ENCODE measurements at regions not wholly inside any gene's neighbourhood (a gene's known extent, or its start where the extent isn't known, plus 50 kb on each side); places are given as distances from the start of the nearest gene placed in this dataset.
A peak's percentile ranks its signal among the peaks of the same experiment; 100 is the strongest.

DNA sequence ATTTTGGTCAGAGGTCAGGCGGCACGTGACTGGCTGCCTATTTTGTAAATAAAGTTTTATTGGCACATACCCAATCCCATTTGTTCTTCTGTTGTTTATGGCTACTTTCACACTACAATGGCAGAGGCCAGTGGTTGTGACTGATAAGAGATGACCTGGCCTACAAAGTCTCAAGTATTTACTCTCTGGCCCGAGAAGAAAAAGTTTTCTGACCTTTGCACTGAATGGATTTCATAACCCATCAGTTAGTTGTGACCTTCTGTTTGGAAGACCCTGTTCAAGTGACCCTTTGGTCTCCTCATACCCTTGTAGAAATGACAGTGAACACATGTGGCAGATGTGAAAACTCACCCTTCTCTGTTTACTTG, 121.4 kb upstream of the MGAT5 start:
- intact Hi-C loops (cut with micrococcal nuclease), result no loop called here
- ChIA-PET POLR2A (no interaction called here), CTCF (no interaction called here)
- no peak for DNase-seq
- Histone ChIP-seq H3K4me3 (ENCODE audit: low read length) (no peak overlapping the region), H3K4me1 (ENCODE audit: control insufficient read depth in 2 of 2, insufficient read depth in 2 of 2, low read length in 2 of 2) (peaks cover 11 to 24% of the 10 kb centered on the region in 2 donors), H3K27ac (ENCODE audit: low read depth, low read length) (no peak overlapping the region), H3K9me3 (ENCODE audit: control insufficient read depth in 2 of 3, low read length in 3 of 3) (no peaks in the 10 kb centered on the region), H3K36me3 (ENCODE audit: control insufficient read depth in 2 of 3, insufficient read depth in 3 of 3, low read length in 3 of 3) (no peaks in the 10 kb centered on the region), H3K27me3 (ENCODE audit: control insufficient read depth in 2 of 2, insufficient read depth in 2 of 2, low read length in 2 of 2) (no peaks in the 10 kb centered on the region)
- no peak overlapping the region for H3K27ac Mint-ChIP-seq
- no peak for ATAC-seq
- peaks cover 0 to 21% (median 16%) of the 10 kb centered on the region in 5 donors for H3K36me3 Mint-ChIP-seq
- H3K9me3 Mint-ChIP-seq, result peaks cover 0 to 2% (median 0%) of the 10 kb centered on the region in 11 donors
- no peak overlapping the region for H3K4me3 Mint-ChIP-seq
- peaks cover 0 to 2% (median 0%) of the 10 kb centered on the region in 5 donors for H3K27me3 Mint-ChIP-seq
- peaks cover 35 to 84% (median 78%) of the 10 kb centered on the region in 7 donors for H3K4me1 Mint-ChIP-seq

DNA sequence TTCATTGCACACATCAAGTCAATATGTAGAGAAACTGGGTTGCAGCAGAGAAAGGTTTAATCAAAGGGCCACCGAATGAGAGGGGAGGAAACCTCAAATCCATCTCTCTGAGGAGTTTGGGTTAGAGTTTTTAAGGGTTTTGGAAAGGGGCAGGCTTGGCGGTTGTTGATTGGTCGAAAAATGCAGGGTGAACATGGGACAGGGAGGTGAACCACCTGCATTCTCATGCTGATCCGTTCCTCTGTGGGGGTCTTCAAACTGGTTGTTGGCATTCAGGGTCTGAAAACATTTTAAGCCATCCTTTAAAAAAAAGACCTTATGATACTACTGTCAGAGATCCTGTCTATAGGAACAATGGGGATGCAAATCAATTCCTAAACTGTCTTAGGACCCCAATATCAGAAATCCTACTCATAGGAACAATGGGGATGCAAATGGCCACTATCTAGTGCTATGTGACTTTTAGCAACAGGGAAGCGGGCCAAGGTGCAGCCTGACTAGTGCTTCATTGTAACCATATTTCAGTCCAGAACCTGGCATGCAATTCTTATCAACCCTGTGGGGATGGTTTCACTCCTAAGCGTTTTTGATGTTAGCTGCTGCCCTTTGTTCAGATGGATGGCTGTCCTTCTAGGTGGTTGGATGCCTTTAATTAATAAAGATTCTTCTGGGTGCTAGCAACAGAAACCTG, 120.1 kb upstream of the MGAT5 start:
- H3K27me3 Mint-ChIP-seq, result no peaks in the 10 kb centered on the region
- Histone ChIP-seq H3K4me1 (ENCODE audit: control insufficient read depth in 2 of 2, insufficient read depth in 2 of 2, low read length in 2 of 2) (peaks cover 5 to 30% of the 10 kb centered on the region in 2 donors), H3K4me3 (ENCODE audit: low read length) (no peak overlapping the region), H3K9me3 (ENCODE audit: control insufficient read depth in 2 of 3, low read length in 3 of 3) (no peaks in the 10 kb centered on the region), H3K27ac (ENCODE audit: low read depth, low read length) (no peak overlapping the region), H3K36me3 (ENCODE audit: control insufficient read depth in 2 of 3, insufficient read depth in 3 of 3, low read length in 3 of 3) (no peaks in the 10 kb centered on the region), H3K27me3 (ENCODE audit: control insufficient read depth in 2 of 2, insufficient read depth in 2 of 2, low read length in 2 of 2) (no peaks in the 10 kb centered on the region)
- DNase-seq, result no peak
- ChIA-PET CTCF (no interaction called here), POLR2A (interaction anchor here (0.7 to 1.2 kb wide), 2 partner anchors 13 to 16 kb away, joined by 3 to 5 read pairs; no protein-coding TSS in a partner anchor)
- H3K27ac Mint-ChIP-seq, result peak overlapping the region in 4 of 9 donors; percentile 1 to 43 (median 6)
- ATAC-seq, result no peak
- H3K36me3 Mint-ChIP-seq, result peaks cover 0 to 21% (median 14%) of the 10 kb centered on the region in 5 donors
- peaks cover 33 to 87% (median 81%) of the 10 kb centered on the region in 7 donors for H3K4me1 Mint-ChIP-seq
- H3K9me3 Mint-ChIP-seq, result peaks cover 0 to 2% (median 0%) of the 10 kb centered on the region in 11 donors
- intact Hi-C loops (cut with micrococcal nuclease), result no loop called here
- peak overlapping the region in 2 of 10 donors; percentile 19 to 32 for H3K4me3 Mint-ChIP-seq

DNA sequence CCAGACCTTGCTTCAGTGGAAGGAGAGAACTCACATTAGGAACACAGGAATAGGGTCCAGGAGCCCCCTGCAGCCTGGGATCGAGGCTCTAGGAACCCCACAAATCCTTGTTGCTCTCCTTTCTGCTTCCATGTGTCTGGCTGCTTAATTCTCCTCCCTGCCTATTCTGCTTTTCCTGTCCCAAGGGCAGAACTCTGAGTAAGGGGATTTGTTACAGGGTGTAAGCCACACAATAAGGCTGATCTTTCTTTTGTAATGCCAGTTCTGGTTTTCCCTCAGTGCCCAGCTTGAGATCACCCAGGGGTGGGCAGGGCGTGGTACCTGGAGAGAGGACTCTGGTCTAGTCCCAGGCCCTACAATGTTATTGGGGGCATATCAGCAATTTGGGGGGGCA, 119.6 kb upstream of the MGAT5 start:
- intact Hi-C loops (cut with micrococcal nuclease), result no loop called here
- H3K27me3 ChIP-seq (ENCODE audit: control insufficient read depth in 2 of 2, insufficient read depth in 2 of 2, low read length in 2 of 2), result no peaks in the 10 kb centered on the region
- H3K9me3 ChIP-seq (ENCODE audit: control insufficient read depth in 2 of 3, low read length in 3 of 3), result no peaks in the 10 kb centered on the region
- H3K4me1 ChIP-seq (ENCODE audit: control insufficient read depth in 2 of 2, insufficient read depth in 2 of 2, low read length in 2 of 2), result peaks cover 5 to 27% of the 10 kb centered on the region in 2 donors
- Mint-ChIP-seq H3K9me3 (peaks cover 0 to 2% (median 0%) of the 10 kb centered on the region in 11 donors), H3K36me3 (peaks cover 0 to 21% (median 14%) of the 10 kb centered on the region in 5 donors), H3K27me3 (no peaks in the 10 kb centered on the region), H3K27ac (peak overlapping the region in 3 of 9 donors; percentile 43 to 62 (median 51)), H3K4me3 (no peak overlapping the region), H3K4me1 (peaks cover 31 to 87% (median 81%) of the 10 kb centered on the region in 7 donors)
- no peak overlapping the region for H3K27ac ChIP-seq (ENCODE audit: low read depth, low read length)
- DNase-seq (no peak), ATAC-seq (no peak)
- H3K36me3 ChIP-seq (ENCODE audit: control insufficient read depth in 2 of 3, insufficient read depth in 3 of 3, low read length in 3 of 3), result no peaks in the 10 kb centered on the region
- no peak overlapping the region for H3K4me3 ChIP-seq (ENCODE audit: low read length)
- ChIA-PET POLR2A (interaction anchor here (0.7 to 1.2 kb wide), 2 partner anchors 14 to 15 kb away, joined by 3 to 5 read pairs; no protein-coding TSS in a partner anchor), CTCF (no interaction called here)

DNA sequence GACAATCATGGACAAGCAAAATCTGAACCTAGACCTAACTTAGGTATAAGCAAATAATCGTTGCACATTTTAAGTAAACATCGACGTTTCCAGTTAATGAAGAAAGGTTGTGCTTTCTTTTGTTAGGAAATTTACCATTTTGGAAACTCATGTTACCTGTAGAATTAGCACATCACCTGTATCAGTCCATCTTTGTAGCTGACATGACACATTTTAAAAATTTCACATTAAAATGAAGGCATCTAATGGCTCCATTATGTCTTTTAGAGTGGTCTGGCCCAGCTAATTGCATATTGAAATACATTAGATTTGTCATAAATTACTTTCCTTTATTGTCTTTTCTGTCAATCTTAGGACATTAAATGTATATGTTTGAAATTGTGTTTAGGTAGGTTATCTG, 119.0 kb upstream of the MGAT5 start:
- ChIA-PET POLR2A (interaction anchor here (0.6 to 1.2 kb wide), 2 partner anchors 15 to 1993 kb away, joined by 3 to 5 read pairs; no protein-coding TSS in a partner anchor), CTCF (no interaction called here)
- Mint-ChIP-seq H3K36me3 (peaks cover 0 to 21% (median 14%) of the 10 kb centered on the region in 5 donors), H3K9me3 (peaks cover 0 to 2% (median 0%) of the 10 kb centered on the region in 11 donors), H3K4me3 (peak overlapping the region in 2 of 10 donors; percentile 19 to 35), H3K4me1 (peaks cover 31 to 90% (median 82%) of the 10 kb centered on the region in 7 donors), H3K27me3 (no peaks in the 10 kb centered on the region), H3K27ac (no peak overlapping the region)
- no peaks in the 10 kb centered on the region for H3K27me3 ChIP-seq (ENCODE audit: control insufficient read depth in 2 of 2, insufficient read depth in 2 of 2, low read length in 2 of 2)
- H3K27ac ChIP-seq (ENCODE audit: low read depth, low read length), result no peak overlapping the region
- no peaks in the 10 kb centered on the region for H3K9me3 ChIP-seq (ENCODE audit: control insufficient read depth in 2 of 3, low read length in 3 of 3)
- no peak for ATAC-seq
- intact Hi-C loops (cut with micrococcal nuclease), result no loop called here
- peaks cover 10 to 27% of the 10 kb centered on the region in 2 donors for H3K4me1 ChIP-seq (ENCODE audit: control insufficient read depth in 2 of 2, insufficient read depth in 2 of 2, low read length in 2 of 2)
- no peaks in the 10 kb centered on the region for H3K36me3 ChIP-seq (ENCODE audit: control insufficient read depth in 2 of 3, insufficient read depth in 3 of 3, low read length in 3 of 3)
- no peak for DNase-seq
- no peak overlapping the region for H3K4me3 ChIP-seq (ENCODE audit: low read length)

DNA sequence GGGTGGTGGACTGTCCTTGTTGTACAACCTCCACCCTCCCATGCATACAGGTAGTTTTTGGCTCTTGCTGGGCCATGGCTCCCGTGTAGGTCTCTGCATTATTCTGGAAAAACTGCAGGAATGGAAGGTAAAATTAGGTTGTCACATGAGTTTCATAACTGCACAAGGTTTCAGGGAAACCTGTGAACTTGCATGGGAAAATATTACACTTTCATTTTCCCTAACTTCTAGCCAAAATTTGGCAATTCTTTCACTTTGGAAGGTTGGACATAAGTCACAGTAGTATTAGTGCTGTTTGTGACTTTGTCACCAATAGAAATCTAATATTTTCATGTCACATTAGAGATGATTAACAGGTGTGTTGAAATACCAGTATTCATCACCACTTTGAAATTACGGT, 118.1 kb upstream of the MGAT5 start:
- ChIA-PET CTCF (no interaction called here), POLR2A (no interaction called here)
- Mint-ChIP-seq H3K4me1 (peaks cover 35 to 94% (median 86%) of the 10 kb centered on the region in 7 donors), H3K27me3 (no peaks in the 10 kb centered on the region), H3K36me3 (peaks cover 0 to 16% (median 10%) of the 10 kb centered on the region in 5 donors), H3K4me3 (peak overlapping the region in 8 of 10 donors; percentile 26 to 74 (median 51)), H3K27ac (no peak overlapping the region), H3K9me3 (no peaks in the 10 kb centered on the region)
- H3K4me3 ChIP-seq (ENCODE audit: low read length), result no peak overlapping the region
- peaks cover 15 to 27% of the 10 kb centered on the region in 2 donors for H3K4me1 ChIP-seq (ENCODE audit: control insufficient read depth in 2 of 2, insufficient read depth in 2 of 2, low read length in 2 of 2)
- H3K9me3 ChIP-seq (ENCODE audit: control insufficient read depth in 2 of 3, low read length in 3 of 3), result no peaks in the 10 kb centered on the region
- DNase-seq, result no peak
- no peaks in the 10 kb centered on the region for H3K36me3 ChIP-seq (ENCODE audit: control insufficient read depth in 2 of 3, insufficient read depth in 3 of 3, low read length in 3 of 3)
- H3K27ac ChIP-seq (ENCODE audit: low read depth, low read length), result no peak overlapping the region
- H3K27me3 ChIP-seq (ENCODE audit: control insufficient read depth in 2 of 2, insufficient read depth in 2 of 2, low read length in 2 of 2), result no peaks in the 10 kb centered on the region
- intact Hi-C loops (cut with micrococcal nuclease), result loop anchor here in 1 of 2 donors (2.0 kb wide), 1 partner anchor 15 kb away; no protein-coding TSS in a partner anchor
- ATAC-seq, result no peak

DNA sequence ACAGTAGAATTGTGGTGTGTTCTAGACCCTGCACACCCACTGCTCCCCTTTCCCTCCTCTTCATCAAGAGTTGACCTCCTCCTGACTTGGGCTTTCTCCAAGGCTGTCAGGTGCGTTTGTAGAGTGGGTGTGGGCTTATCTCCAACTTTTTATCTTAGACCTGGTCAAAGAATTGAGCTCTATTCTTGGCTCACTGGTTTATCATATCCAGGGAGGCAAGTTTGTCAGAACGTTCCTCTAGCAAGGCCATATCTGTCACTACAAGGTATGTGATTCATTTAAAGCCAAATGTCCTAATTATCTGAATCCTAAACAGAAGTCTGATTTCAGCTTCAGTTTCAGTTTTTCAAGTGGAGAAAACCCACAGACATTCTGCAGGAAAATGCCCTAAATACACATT, 117.1 kb upstream of the MGAT5 start:
- no peak for DNase-seq
- H3K9me3 ChIP-seq (ENCODE audit: control insufficient read depth in 2 of 3, low read length in 3 of 3), result no peaks in the 10 kb centered on the region
- intact Hi-C loops (cut with micrococcal nuclease), result loop anchor here in 1 of 2 donors (1.0 to 2.0 kb wide), 2 partner anchors 10 to 16 kb away; no protein-coding TSS in a partner anchor
- no peaks in the 10 kb centered on the region for H3K9me3 Mint-ChIP-seq
- H3K4me1 Mint-ChIP-seq, result peaks cover 42 to 98% (median 89%) of the 10 kb centered on the region in 7 donors
- H3K27ac Mint-ChIP-seq, result peak overlapping the region in 6 of 9 donors; percentile 45 to 89 (median 58)
- ChIA-PET POLR2A (interaction anchor here (0.9 kb wide), 1 partner anchor 71 kb away, joined by 3 read pairs; no protein-coding TSS in a partner anchor), CTCF (interaction anchor here (0.8 to 1.2 kb wide), 2 partner anchors 8 to 10 kb away, joined by 3 to 6 read pairs; no protein-coding TSS in a partner anchor)
- H3K36me3 ChIP-seq (ENCODE audit: control insufficient read depth in 2 of 3, insufficient read depth in 3 of 3, low read length in 3 of 3), result no peaks in the 10 kb centered on the region
- no peak for ATAC-seq
- H3K4me3 Mint-ChIP-seq, result peak overlapping the region; percentile 51 to 79 (median 66)
- H3K4me3 ChIP-seq (ENCODE audit: low read length), result no peak overlapping the region
- H3K27me3 Mint-ChIP-seq, result no peaks in the 10 kb centered on the region
- no peaks in the 10 kb centered on the region for H3K27me3 ChIP-seq (ENCODE audit: control insufficient read depth in 2 of 2, insufficient read depth in 2 of 2, low read length in 2 of 2)
- H3K36me3 Mint-ChIP-seq, result peaks cover 0 to 15% (median 6%) of the 10 kb centered on the region in 5 donors
- H3K4me1 ChIP-seq (ENCODE audit: control insufficient read depth in 2 of 2, insufficient read depth in 2 of 2, low read length in 2 of 2), result peaks cover 18 to 27% of the 10 kb centered on the region in 2 donors
- no peak overlapping the region for H3K27ac ChIP-seq (ENCODE audit: low read depth, low read length)
